ENCODE measurements at regions not wholly inside any gene's neighbourhood (a gene's known extent, or its start where the extent isn't known, plus 50 kb on each side); places are given as distances from the start of the nearest gene placed in this dataset.

DNA sequence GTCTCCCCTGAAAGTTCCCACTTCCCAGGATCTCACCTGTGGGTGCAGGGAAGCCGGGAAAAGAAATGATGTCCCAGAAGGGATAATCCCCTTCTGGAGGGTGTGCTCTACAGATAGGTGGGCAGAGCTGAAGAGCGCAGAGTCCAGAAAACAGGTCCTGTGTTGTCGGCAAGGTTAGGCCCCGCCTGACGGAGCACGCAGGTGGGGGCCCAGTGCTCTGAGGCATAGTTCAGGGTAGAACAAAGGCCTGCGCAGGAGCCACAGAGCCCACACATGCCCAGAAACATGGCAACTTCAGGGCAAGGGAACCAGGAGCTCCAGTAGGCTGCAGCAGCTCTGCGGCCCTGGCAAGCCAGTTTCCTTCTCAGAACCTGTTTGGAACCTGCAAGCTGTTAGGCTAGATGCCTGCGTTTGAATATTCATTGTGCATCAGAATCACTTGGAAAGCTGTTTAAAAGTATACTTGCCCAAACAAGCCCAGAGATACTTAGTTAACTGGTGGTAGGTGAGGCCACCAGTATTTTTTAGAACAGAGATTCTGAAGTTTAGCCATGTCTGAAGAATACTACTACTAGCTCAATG lies 386.6 kb downstream of the BUD13 start:
- TF ChIP-seq, protein P1, sequence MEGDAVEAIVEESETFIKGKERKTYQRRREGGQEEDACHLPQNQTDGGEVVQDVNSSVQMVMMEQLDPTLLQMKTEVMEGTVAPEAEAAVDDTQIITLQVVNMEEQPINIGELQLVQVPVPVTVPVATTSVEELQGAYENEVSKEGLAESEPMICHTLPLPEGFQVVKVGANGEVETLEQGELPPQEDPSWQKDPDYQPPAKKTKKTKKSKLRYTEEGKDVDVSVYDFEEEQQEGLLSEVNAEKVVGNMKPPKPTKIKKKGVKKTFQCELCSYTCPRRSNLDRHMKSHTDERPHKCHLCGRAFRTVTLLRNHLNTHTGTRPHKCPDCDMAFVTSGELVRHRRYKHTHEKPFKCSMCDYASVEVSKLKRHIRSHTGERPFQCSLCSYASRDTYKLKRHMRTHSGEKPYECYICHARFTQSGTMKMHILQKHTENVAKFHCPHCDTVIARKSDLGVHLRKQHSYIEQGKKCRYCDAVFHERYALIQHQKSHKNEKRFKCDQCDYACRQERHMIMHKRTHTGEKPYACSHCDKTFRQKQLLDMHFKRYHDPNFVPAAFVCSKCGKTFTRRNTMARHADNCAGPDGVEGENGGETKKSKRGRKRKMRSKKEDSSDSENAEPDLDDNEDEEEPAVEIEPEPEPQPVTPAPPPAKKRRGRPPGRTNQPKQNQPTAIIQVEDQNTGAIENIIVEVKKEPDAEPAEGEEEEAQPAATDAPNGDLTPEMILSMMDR (IDR thresholded peaks at IDR 0.05), result no peak
- TF ChIP-seq POLR2A (IDR thresholded peaks at IDR 0.05) (no peak), POLR2AphosphoS5 (IDR thresholded peaks at IDR 0.05) (no peak)
- Histone ChIP-seq H3K4me3 (no peak overlapping the region), H3K9me3 (no peaks in the 10 kb centered on the region), H3K27me3 (replicated peaks; ENCODE audit: insufficient read depth) (no peaks in the 10 kb centered on the region), H3K27ac (no peak overlapping the region), H3K36me3 (no peaks in the 10 kb centered on the region), H3K4me1 (replicated peaks) (no peaks in the 10 kb centered on the region)
- WGBS, result 72% methylated on average over 9 of the region's 9 CpGs
- DNase-seq (ENCODE audit: low spot score), result no peak
- intact Hi-C loops (cut with DNase I), result no loop called here

DNA sequence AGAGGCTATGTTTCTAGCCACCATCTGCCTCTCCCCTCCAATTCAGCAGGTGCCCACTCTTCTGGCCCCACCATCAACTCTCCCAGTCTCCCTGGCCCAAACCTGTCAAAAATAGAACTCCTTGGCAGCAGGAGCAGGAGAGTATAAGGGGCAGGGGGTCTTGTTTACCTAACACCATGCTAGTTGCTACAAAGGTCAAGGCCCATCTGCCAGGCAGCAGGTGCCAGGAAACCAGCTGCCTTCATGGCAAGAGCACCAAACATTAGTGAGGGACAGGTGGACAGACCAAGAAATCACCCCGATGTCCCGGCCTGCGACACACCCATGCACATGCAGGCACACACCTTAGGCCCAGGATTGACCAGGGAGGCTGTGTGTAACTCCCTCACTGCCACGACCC lies 387.9 kb downstream of the BUD13 start:
- Histone ChIP-seq H3K36me3 (no peaks in the 10 kb centered on the region), H3K27me3 (replicated peaks; ENCODE audit: insufficient read depth) (no peaks in the 10 kb centered on the region), H3K4me1 (replicated peaks) (no peaks in the 10 kb centered on the region), H3K4me3 (no peak overlapping the region), H3K27ac (no peak overlapping the region), H3K9me3 (no peaks in the 10 kb centered on the region)
- WGBS, result 91% methylated on average over 4 of the region's 4 CpGs
- no peak for DNase-seq (ENCODE audit: low spot score)
- TF ChIP-seq POLR2AphosphoS5 (IDR thresholded peaks at IDR 0.05) (no peak), POLR2A (IDR thresholded peaks at IDR 0.05) (no peak)
- TF ChIP-seq, protein P1 (IDR thresholded peaks at IDR 0.05), result no peak
- intact Hi-C loops (cut with DNase I), result no loop called here

DNA sequence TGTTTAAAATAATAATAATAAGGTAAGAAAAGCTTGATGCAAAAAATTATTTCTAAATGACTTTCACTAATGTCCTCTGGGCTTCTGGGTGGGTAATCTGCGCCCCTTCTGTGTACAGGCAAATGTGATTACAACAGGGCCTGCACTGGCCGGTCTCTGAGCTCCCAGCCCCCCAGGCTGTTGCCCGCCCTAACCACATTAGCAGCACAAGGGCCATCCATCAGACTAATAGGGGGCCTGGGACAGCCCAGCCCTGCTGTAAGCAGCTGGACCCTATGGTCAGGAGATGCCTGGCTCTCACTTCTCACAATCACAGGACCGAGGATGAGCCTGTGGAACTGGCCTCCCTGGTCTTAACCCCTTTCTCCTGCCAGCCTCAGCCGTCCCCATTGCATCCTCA lies 388.4 kb downstream of the BUD13 start:
- TF ChIP-seq, protein P1 (IDR thresholded peaks at IDR 0.05), result no peak
- TF ChIP-seq POLR2AphosphoS5 (IDR thresholded peaks at IDR 0.05) (no peak), POLR2A (IDR thresholded peaks at IDR 0.05) (no peak)
- H3K36me3 ChIP-seq, result no peaks in the 10 kb centered on the region
- H3K4me3 ChIP-seq, result no peak overlapping the region
- H3K27me3 ChIP-seq (replicated peaks; ENCODE audit: insufficient read depth), result no peaks in the 10 kb centered on the region
- 59% methylated on average over 5 of the region's 5 CpGs for WGBS
- H3K4me1 ChIP-seq (replicated peaks), result no peaks in the 10 kb centered on the region
- no peaks in the 10 kb centered on the region for H3K9me3 ChIP-seq
- intact Hi-C loops (cut with DNase I), result no loop called here
- DNase-seq (ENCODE audit: low spot score), result no peak
- no peak overlapping the region for H3K27ac ChIP-seq

DNA sequence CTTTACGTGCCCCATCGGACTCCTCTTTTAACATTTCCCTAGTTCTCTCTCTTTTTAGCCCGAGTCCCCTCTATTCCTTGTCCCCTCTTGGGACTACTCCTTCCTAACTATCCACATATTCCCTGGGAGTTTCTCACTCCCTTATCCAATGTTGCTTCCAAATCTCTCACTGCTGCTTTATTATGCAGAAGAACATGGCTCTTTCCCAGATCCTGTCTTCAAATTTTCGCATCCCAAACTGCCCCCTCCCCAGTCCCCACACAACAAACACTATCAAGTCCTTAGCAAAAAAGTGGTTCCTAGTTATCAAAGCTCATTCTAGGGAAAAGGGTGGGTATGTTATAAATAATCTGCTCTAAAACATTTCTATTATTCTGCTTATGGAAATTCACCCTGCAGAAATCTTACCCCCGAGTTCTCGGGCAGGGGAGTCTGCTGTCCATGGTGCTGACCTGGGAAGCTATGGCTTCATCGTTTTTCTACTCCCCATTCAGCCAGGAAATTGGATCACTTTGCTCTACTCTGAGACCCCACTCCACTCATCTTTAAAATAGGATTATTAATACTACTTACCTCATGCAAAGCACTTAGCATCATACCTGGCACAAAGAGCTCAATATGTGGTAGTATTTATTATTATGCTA lies 393.5 kb downstream of the BUD13 start:
- Histone ChIP-seq H3K9me3 (no peaks in the 10 kb centered on the region), H3K4me3 (no peak overlapping the region), H3K36me3 (no peaks in the 10 kb centered on the region), H3K27me3 (replicated peaks; ENCODE audit: insufficient read depth) (no peaks in the 10 kb centered on the region), H3K4me1 (replicated peaks) (no peaks in the 10 kb centered on the region), H3K27ac (no peak overlapping the region)
- 42% methylated on average over 7 of the region's 7 CpGs for WGBS
- TF ChIP-seq, protein P1 (IDR thresholded peaks at IDR 0.05), result no peak
- TF ChIP-seq POLR2A (IDR thresholded peaks at IDR 0.05) (no peak), POLR2AphosphoS5 (IDR thresholded peaks at IDR 0.05) (no peak)
- intact Hi-C loops (cut with DNase I), result no loop called here
- DNase-seq (ENCODE audit: low spot score), result no peak

DNA sequence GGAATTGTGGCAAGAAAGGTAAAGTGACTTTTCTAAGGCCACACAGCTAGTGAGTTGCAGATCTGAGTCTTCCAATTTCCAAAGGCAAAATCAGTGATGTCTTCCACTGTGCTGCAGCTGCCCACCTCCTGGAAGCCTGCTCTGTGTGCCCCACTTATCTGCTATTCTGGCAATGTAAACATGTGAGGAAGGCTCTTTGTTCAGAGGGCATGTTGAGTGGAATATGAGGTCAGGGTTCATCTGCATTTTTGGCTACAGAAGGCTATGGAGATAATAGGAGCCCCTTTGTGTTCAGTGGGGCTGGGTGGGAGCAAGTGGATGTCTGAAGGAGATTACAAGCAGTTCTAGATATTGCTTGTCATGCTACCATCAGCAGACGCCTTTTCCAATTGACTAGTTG lies 396.2 kb downstream of the BUD13 start:
- H3K27ac ChIP-seq, result no peak overlapping the region
- no peaks in the 10 kb centered on the region for H3K9me3 ChIP-seq
- no peaks in the 10 kb centered on the region for H3K4me1 ChIP-seq (replicated peaks)
- no peaks in the 10 kb centered on the region for H3K27me3 ChIP-seq (replicated peaks; ENCODE audit: insufficient read depth)
- DNase-seq (ENCODE audit: low spot score), result no peak
- no peak overlapping the region for H3K4me3 ChIP-seq
- no peaks in the 10 kb centered on the region for H3K36me3 ChIP-seq
- 73% methylated on average over 1 of the region's 1 CpG for WGBS
- TF ChIP-seq POLR2AphosphoS5 (IDR thresholded peaks at IDR 0.05), result no peak
- TF ChIP-seq, protein P1 (IDR thresholded peaks at IDR 0.05), result no peak
- TF ChIP-seq POLR2A (IDR thresholded peaks at IDR 0.05), result no peak
- intact Hi-C loops (cut with DNase I), result no loop called here

All from prostate gland (tissue), 2 donors.